ENCODE measurements at regions not wholly inside any gene's neighbourhood (a gene's known extent, or its start where the extent isn't known, plus 50 kb on each side); places are given as distances from the start of the nearest gene placed in this dataset.

DNA sequence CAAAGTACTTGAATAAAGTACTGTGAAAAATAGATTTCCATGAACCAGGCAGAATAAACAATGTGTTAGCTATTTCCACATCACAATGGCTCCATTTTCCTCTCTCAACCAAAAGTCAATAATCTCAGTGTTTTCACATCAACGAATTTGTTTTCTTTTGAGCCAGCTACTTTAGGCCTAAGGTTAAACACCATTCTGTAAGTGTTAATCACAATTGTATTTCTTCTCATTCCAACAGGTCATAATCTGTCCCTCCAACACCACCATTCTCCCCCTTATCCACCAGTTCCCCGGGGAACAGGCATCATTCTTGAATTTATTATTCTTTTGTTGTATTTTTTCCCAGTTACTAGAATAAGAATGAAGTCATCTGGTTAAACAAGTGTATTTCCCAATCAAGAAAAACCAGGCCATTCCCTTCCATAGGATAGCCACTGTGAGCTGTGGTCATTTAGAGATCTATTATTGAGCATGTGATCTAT is 66.2 kb upstream of the PALMD start:
- no peak for DNase-seq

DNA sequence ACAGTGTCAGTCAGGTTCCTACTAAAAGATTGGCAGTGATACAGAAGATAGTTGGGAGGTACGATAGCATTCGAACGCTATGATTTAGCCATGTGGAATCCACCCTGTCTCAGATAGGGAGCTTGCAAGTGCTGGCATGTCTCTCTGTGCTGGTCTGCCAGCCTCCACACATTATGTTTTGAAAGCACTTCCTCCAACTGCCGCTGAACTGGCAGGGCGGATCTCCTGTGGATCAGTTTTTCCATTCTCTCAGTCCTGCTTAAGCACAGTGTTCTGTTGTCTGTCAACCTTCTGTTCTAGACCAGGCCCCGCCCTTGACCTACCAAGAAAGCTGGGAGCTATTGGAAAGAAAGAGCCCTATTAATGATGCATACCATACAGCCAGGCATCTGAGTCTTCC is 65.5 kb upstream of the PALMD start:
- DNase-seq = no peak

DNA sequence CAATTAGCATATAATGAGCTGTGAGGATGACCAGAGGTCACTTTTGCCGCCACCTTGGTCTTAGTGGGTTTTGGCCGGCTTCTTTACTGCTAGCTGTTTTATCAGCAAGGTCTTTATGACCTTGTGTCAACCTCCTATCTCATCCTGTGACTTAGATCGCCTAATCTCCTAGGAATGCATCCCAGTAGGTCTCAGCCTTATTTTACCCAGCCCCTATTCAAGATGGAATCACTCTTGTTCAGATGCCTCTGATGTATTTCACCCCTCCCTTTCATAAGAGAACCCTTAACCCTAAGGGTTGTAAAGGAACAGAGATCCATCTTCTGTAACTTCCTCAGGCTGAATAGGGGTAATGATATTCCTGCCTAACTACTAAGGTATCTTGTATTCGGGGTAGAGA is 58.9 kb upstream of the PALMD start:
- DNase-seq = no peak

DNA sequence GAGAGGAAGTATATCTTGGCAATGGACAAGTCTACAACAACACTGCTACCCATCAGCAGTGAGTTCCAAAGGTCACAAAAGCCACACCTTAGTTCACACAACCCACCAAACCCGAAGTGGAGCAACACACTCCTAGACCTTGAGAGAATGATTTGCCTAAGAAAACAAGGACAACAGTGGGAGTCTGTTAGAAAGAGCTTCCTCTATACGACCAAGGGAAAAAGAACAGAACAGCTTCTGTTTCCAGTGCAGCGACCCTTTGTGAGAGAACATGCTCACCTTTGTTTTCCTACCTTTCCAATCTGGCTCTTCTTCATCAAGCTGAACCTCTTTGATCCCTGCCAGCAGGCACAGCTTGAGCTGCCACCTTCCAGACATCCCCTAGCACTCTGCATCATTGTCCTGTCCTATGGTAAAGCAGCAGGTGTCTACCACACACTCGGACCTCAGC is 56.7 kb upstream of the PALMD start:
- no peak for DNase-seq

DNA sequence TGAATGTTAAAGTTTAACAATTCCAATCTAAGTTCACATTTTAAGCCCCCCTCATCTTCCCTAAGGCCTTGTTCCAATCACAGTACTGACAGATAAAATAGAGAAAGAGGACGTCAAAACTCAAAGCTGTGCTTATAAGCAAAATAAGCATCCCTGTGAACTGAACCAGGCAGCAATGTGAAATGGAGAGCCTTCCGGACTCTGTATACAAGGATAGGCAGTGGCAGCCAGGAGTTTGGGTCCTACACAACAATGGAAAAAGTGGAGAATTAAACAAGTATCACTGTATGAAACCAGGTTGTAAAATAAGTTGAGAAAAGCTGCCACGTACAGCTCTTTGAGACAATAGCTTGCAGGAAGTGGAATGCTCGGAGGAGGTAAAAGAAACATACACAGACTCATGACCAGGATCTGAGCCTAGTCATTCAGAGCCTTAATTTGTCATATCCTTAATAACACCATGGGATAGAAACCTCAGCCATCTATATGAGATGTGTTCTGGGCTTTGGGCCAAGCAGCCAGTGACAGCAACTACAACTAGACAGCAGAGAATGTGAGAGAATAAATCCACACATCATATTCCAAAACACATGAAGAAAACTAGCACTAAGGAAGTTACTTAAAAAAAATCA is 55.2 kb upstream of the PALMD start:
- no peak for DNase-seq

DNA sequence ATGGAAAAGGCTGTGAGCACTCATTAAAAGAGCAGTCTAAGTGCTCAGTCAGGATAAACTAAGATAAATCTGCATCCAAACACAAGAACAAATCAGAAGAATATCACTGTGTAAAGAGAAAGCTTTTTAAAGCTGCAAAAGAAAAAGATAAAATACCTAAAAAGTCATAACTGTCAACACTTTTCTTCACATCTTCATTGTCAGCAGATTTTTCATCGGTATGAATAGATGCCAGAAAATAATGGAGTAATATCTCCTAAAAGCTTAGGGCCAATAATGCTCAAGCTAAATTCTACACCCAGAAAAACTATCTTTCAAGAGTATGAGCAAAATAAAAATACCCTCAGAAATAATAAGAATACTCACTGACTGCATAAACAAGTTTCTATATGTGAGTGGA is 54.0 kb upstream of the PALMD start:
- no peak for DNase-seq

DNA sequence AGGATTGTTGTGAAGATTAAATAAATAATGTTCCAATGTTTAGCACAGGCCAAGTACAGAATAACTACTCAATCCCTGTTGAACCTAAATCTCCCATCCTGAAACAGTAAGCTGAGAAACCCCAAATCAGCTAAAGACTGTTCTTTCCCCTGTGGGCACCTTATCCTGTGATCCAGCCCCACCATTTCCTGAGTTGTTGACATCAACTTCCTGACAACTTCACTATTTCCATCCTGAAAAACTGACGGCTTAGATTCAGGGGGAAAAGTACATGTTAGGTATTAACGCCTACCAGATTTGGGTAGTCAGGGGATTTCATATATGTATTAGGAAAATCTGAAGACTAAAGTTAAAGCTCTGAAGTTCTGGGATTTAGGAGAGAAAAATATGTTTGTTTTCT is 51.7 kb upstream of the PALMD start:
- no peak for DNase-seq

DNA sequence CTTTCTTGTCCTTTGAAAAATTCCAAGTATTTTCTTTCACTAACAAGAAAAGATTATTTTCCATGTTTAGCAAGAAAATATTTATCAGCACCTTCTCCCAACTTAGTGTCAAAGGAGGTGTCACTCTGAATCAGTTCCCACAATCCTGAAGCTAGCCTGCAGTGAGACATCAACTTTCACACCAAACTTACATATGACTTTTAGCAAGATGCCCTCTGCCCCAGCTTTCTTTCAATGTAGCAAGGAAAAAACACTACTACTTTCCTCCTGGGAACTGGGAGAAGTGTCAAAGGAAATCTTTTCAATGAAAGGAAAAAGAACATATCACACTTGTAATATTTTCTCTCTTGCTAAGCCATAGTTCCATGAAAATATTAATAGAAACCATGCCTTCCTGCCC is 50.9 kb upstream of the PALMD start:
- DNase-seq = no peak

DNA sequence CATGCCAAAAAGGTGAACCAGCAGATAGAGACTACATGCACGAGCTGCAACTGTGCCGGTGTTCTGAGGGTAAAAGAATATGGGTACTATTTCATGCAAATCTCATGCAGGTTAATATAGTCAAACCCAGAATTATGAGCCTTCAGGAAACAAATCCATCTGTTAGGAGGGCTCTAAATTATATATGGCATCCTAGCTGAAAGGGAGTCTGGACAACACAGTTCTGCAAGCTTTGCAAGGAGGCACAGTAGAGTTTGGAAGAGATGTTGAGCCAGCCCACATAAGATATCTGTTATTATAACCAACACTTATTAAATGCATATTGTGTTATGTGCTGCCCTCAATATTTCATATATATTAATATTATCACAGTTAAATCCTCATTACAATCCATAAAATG is 50.5 kb upstream of the PALMD start:
- no peak for DNase-seq
